ENCODE measurements at regions not wholly inside any gene's neighbourhood (a gene's known extent, or its start where the extent isn't known, plus 50 kb on each side); places are given as distances from the start of the nearest gene placed in this dataset.

DNA sequence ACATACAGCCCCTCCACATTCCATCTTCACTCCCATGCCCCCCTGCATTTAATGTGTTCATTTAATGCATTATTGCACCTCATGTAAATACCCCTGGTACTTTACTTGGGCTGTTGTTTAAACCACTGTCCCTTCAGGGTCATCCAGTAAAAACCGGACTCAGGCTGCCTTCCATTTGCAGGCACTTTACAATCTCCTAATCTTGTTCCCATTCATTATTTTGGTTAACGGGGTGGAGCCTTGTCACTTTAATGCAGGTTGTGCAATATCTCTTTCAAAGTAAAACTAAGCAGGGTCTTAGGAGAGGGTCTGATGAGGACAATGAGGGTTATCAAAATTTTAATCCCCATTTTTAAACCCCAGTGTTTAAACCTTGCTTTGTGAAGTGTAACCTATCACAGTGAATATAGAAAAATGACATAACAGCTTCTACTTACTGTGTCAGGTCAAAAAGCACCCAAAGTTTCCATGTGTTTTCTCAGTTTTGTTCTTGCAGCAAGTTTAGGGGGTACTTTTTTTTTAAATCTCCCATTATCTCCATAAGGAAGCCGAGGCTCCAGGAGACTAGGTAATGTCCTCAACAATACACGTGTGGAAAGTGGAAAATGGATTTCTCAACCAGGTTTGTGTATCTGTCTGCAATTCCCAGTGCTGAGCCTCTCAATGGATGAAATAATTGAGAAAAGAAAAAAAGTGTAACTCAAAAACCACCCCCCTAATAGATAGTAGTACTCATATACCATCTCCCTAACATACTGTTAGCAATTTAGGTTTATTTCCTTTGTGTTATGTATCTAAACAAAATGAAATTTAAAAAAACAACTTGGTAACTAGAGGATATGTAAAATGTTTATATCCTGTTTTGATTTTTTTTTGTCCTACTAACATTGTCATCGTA lies 54.2 kb upstream of the SPRY4 start:
- no peak for DNase-seq

- no peak for DNase-seq
Observed at GRCh38 chr5:142375944-142376411, 51.2 kb upstream of the SPRY4 start.
